ENCODE measurements at regions not wholly inside any gene's neighbourhood (a gene's known extent, or its start where the extent isn't known, plus 50 kb on each side); places are given as distances from the start of the nearest gene placed in this dataset.

- TF ChIP-seq USF1 (IDR thresholded peaks at IDR 0.05; ENCODE audit: borderline replicate concordance, low read depth) (no peak), POLR2AphosphoS5 (IDR thresholded peaks at IDR 0.05; ENCODE audit: low read depth, low read length) (no peak), CTCF (IDR thresholded peaks at IDR 0.05) (no peak), MXI1 (IDR thresholded peaks at IDR 0.05; ENCODE audit: low read depth, low read length) (no peak), FOSL2 (IDR thresholded peaks at IDR 0.05; ENCODE audit: borderline replicate concordance, low read depth) (no peak), MAX (IDR thresholded peaks at IDR 0.05; ENCODE audit: low read depth) (no peak), FOXM1 (IDR thresholded peaks at IDR 0.05; ENCODE audit: low read depth) (no peak), CHD2 (IDR thresholded peaks at IDR 0.05; ENCODE audit: low read length, partially characterized antibody) (no peak), USF2 (IDR thresholded peaks at IDR 0.05; ENCODE audit: borderline replicate concordance, low read depth, low read length) (no peak), PBX3 (IDR thresholded peaks at IDR 0.05) (no peak), RCOR1 (IDR thresholded peaks at IDR 0.05; ENCODE audit: low read length) (no peak), GATA2 (CRISPR knock-in tag; IDR thresholded peaks at IDR 0.05) (no peak), IRF3 (IDR thresholded peaks at IDR 0.05; ENCODE audit: low read depth, low read length) (no peak)
Measured at GRCh38 chr13:97058926-97059325, 64.7 kb upstream of the OXGR1 start.
